ENCODE measurements at regions not wholly inside any gene's neighbourhood (a gene's known extent, or its start where the extent isn't known, plus 50 kb on each side); places are given as distances from the start of the nearest gene placed in this dataset.

DNA sequence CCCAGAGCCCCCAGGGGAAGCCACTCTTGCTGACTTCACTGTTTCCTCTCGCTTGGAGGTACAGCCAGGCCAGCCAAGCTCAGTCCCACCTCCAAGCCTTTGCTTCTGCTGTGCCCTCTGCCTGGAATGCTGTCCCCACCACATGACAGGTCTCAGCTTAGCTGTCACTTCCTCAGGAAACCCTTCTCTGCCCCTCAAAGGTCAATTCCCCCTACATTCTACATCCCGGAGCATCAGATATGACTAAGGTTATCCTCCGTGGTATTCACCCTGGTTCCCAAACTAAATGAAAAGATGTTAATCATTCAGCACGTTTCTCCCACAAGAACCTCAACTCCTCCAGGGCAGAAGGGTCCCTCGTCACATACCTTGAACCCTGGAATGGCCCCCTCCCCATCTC is 53.5 kb downstream of the PTPRS start:
- TF ChIP-seq TAF1 (IDR thresholded peaks at IDR 0.05; ENCODE audit: borderline replicate concordance, low read depth, low read length): no peak
- no peak for TF ChIP-seq POLR2AphosphoS5 (IDR thresholded peaks at IDR 0.05; ENCODE audit: low read depth, low read length)
- no peak for TF ChIP-seq POLR2A (IDR thresholded peaks at IDR 0.05; ENCODE audit: low read depth, low read length)

Data from GM12892 (cell line).